CD8-positive, alpha-beta memory T cell (primary cell): ENCODE measurements at regions not wholly inside any gene's neighbourhood (a gene's known extent, or its start where the extent isn't known, plus 50 kb on each side); places are given as distances from the start of the nearest gene placed in this dataset.

Source experiments
- CTCF ChIA-PET: fragments of 350-600 bp; sonication (Branson Sonifier 250); formaldehyde crosslinking; loops from one replicate; lab custom pipeline; 2021; ENCODE audit warnings: antibody characterized with exemption; lab: Charles Lee
- POLR2A ChIA-PET: fragments of 350-600 bp; sonication (Branson Sonifier 250); formaldehyde crosslinking; loops from one replicate; lab custom pipeline; 2021; ENCODE audit warnings: antibody characterized with exemption; lab: Charles Lee
- DNase-seq, 5 donors: peaks; one replicate each; pipeline versions ENCODE4 v3.0.0 to v3.0.0-alpha.2; 2020 to 2022; ENCODE audit warnings: mixed read lengths in 1 of 5
- H3K27ac ChIP-seq: one replicate; pipeline ENCODE4 v1.7.0; 2013; ENCODE audit warnings: low read depth, mild to moderate bottlenecking, low read length, moderate library complexity
- H3K27me3 ChIP-seq: 2 replicates; pipeline ENCODE4 v1.7.0; 2013; ENCODE audit warnings: low read length, mild to moderate bottlenecking; ENCODE audit not compliant: insufficient read depth, poor library complexity, severe bottlenecking
- H3K36me3 ChIP-seq: 2 replicates; pipeline ENCODE4 v1.7.0; 2013; ENCODE audit warnings: mild to moderate bottlenecking, low read length, moderate library complexity; ENCODE audit not compliant: insufficient read depth
- H3K4me1 ChIP-seq: 2 replicates; pipeline ENCODE4 v1.7.0; 2013; ENCODE audit warnings: mild to moderate bottlenecking, low read length, moderate library complexity; ENCODE audit not compliant: insufficient read depth
- H3K4me3 ChIP-seq: 2 replicates; pipeline ENCODE4 v1.7.0; 2013; ENCODE audit warnings: mild to moderate bottlenecking, low read length
- H3K9me3 ChIP-seq: 2 replicates; pipeline ENCODE4 v1.7.0; 2013; ENCODE audit warnings: mild to moderate bottlenecking, low read length
- H3K27ac Mint-ChIP-seq, 8 donors: one replicate each; pipeline ENCODE4 v1.8.0; 2020 to 2021; ENCODE audit warnings: mixed read lengths in 8 of 8, mild to moderate bottlenecking in 6 of 8, inconsistent platforms in 3 of 8, moderate library complexity in 3 of 8
- H3K27me3 Mint-ChIP-seq, 2 donors: one replicate each; pipeline ENCODE4 v1.8.0; 2020 to 2021; ENCODE audit warnings: mixed read lengths in 2 of 2, mild to moderate bottlenecking in 1 of 2, moderate library complexity in 1 of 2
- H3K36me3 Mint-ChIP-seq, 3 donors: one replicate each; pipeline ENCODE4 v1.8.0; 2020 to 2021; ENCODE audit warnings: mixed read lengths in 3 of 3, inconsistent platforms in 1 of 3, mild to moderate bottlenecking in 1 of 3
- H3K4me1 Mint-ChIP-seq, 3 donors: one replicate each; pipeline ENCODE4 v1.8.0; 2020 to 2021; ENCODE audit warnings: mixed read lengths in 3 of 3, inconsistent platforms in 1 of 3, mild to moderate bottlenecking in 1 of 3
- H3K4me3 Mint-ChIP-seq, 7 donors: one replicate each; pipeline ENCODE4 v1.8.0; 2020 to 2021; ENCODE audit warnings: mixed read lengths in 7 of 7, mild to moderate bottlenecking in 6 of 7, moderate library complexity in 4 of 7, inconsistent platforms in 2 of 7
- H3K9me3 Mint-ChIP-seq, 5 donors: one replicate each; pipeline ENCODE4 v1.8.0; 2020 to 2022; ENCODE audit warnings: mixed read lengths in 5 of 5, mild to moderate bottlenecking in 3 of 5, moderate library complexity in 2 of 5, inconsistent platforms in 1 of 5

DNA sequence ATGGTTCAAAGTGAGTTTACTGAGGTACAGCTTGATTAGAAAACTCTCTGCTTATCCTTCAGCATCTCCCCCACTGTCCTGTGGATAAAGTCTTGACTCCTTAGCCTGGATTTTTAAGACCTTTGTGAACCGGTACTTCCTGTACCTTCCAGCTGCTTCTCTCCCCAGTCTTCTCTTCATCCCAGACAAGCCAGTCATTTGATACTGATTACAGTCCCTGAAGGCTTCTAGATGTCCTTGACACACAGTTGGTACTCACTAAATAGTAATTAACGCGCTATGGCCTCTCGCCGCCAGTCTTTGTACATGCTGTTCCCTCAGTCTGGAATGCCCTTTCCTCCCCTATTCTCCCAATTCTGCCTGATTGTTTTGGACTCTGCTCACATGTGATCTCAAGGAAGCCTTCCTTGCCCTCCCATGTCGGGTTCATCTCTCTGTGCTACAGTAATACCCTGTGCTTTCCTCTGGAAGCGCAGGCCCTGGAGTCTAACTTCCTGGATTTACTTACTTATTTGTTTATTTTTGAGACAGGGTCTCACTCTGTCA, 50.6 kb upstream of the PTGR2 start:
- no peaks in the 10 kb centered on the region for H3K9me3 Mint-ChIP-seq
- ChIA-PET CTCF (interaction anchor here (1.0 to 1.2 kb wide), 4 partner anchors 12 to 76 kb away, joined by 3 to 5 read pairs (median 3); no protein-coding TSS in a partner anchor), POLR2A (no interaction called here)
- no peak overlapping the region for H3K4me3 ChIP-seq
- H3K27ac Mint-ChIP-seq = peak overlapping the region in 2 of 8 donors; percentile 11 to 90
- H3K4me1 Mint-ChIP-seq = no peaks in the 10 kb centered on the region
- DNase-seq = no peak
- H3K4me1 ChIP-seq = no peaks in the 10 kb centered on the region
- H3K27ac ChIP-seq = no peak overlapping the region
- H3K36me3 Mint-ChIP-seq = peaks cover 0 to 6% (median 5%) of the 10 kb centered on the region in 3 donors
- H3K36me3 ChIP-seq = no peaks in the 10 kb centered on the region
- H3K27me3 ChIP-seq = no peaks in the 10 kb centered on the region
- no peak overlapping the region for H3K4me3 Mint-ChIP-seq
- no peaks in the 10 kb centered on the region for H3K9me3 ChIP-seq
- H3K27me3 Mint-ChIP-seq = no peaks in the 10 kb centered on the region

GRCh38 chr14:73797543-73798265, 53.9 kb upstream of the PTGR2 start:
- no peaks in the 10 kb centered on the region for H3K27me3 Mint-ChIP-seq
- Histone ChIP-seq H3K9me3 (no peaks in the 10 kb centered on the region), H3K36me3 (no peaks in the 10 kb centered on the region), H3K4me3 (no peak overlapping the region), H3K27me3 (no peaks in the 10 kb centered on the region), H3K27ac (no peak overlapping the region), H3K4me1 (no peaks in the 10 kb centered on the region)
- no peaks in the 10 kb centered on the region for H3K4me1 Mint-ChIP-seq
- no peaks in the 10 kb centered on the region for H3K9me3 Mint-ChIP-seq
- no peak overlapping the region for H3K4me3 Mint-ChIP-seq
- H3K27ac Mint-ChIP-seq = no peak overlapping the region
- POLR2A ChIA-PET = interaction anchor here (0.6 to 0.9 kb wide), 2 partner anchors 45 to 1166 kb away, joined by 3 read pairs; no protein-coding TSS in a partner anchor
- H3K36me3 Mint-ChIP-seq = peaks cover 0 to 7% (median 5%) of the 10 kb centered on the region in 3 donors
- CTCF ChIA-PET = interaction anchor here (0.9 to 2.5 kb wide), 7 partner anchors 11 to 69 kb away, joined by 3 to 7 read pairs (median 4); a partner anchor contains a TSS
- no peak for DNase-seq

GRCh38 chr14:73796893-73797542, 54.6 kb upstream of the PTGR2 start:
- Histone ChIP-seq H3K4me1 (no peaks in the 10 kb centered on the region), H3K27me3 (no peaks in the 10 kb centered on the region), H3K9me3 (no peaks in the 10 kb centered on the region), H3K36me3 (no peaks in the 10 kb centered on the region), H3K4me3 (no peak overlapping the region), H3K27ac (no peak overlapping the region)
- ChIA-PET POLR2A (interaction anchor here (0.6 to 0.9 kb wide), 2 partner anchors 44 to 1166 kb away, joined by 3 read pairs; no protein-coding TSS in a partner anchor), CTCF (interaction anchor here (0.9 to 2.5 kb wide), 7 partner anchors 10 to 68 kb away, joined by 3 to 7 read pairs (median 4); a partner anchor contains a TSS)
- Mint-ChIP-seq H3K4me3 (no peak overlapping the region), H3K4me1 (no peaks in the 10 kb centered on the region), H3K27me3 (no peaks in the 10 kb centered on the region), H3K27ac (no peak overlapping the region), H3K9me3 (no peaks in the 10 kb centered on the region), H3K36me3 (peaks cover 0 to 4% (median 1%) of the 10 kb centered on the region in 3 donors)
- DNase-seq = no peak

DNA sequence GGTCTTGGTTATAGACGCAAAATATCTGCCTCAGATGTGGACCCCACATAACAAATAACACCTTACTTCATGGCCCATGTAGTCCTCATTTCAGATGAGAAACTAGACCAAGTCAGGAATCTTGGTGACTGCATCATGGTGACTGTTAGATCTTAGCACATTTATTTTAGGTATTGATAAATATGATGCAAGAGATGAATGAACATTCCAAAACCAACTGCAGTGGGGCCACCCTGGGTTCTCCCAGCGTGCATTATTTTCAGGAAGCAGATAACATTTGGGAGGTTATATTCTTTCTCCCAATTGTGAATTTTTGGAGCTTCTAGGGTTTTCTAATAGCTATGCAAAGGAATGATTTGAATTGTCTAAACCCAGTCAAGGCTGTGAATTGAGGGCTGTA, 55.2 kb upstream of the PTGR2 start:
- H3K27me3 Mint-ChIP-seq = no peaks in the 10 kb centered on the region
- Histone ChIP-seq H3K36me3 (no peaks in the 10 kb centered on the region), H3K9me3 (no peaks in the 10 kb centered on the region), H3K27me3 (no peaks in the 10 kb centered on the region), H3K4me1 (no peaks in the 10 kb centered on the region), H3K4me3 (no peak overlapping the region), H3K27ac (no peak overlapping the region)
- no peak overlapping the region for H3K4me3 Mint-ChIP-seq
- peaks cover 0 to 2% (median 1%) of the 10 kb centered on the region in 3 donors for H3K36me3 Mint-ChIP-seq
- ChIA-PET CTCF (interaction anchor here (1.1 to 2.5 kb wide), 5 partner anchors 9 to 68 kb away, joined by 4 to 7 read pairs (median 6); a partner anchor contains a TSS), POLR2A (interaction anchor here (0.9 kb wide), 1 partner anchor 43 kb away, joined by 3 read pairs; no protein-coding TSS in a partner anchor)
- H3K27ac Mint-ChIP-seq = no peak overlapping the region
- H3K4me1 Mint-ChIP-seq = no peaks in the 10 kb centered on the region
- no peaks in the 10 kb centered on the region for H3K9me3 Mint-ChIP-seq
- DNase-seq = no peak

GRCh38 chr14:73795974-73796373, 55.7 kb upstream of the PTGR2 start:
- CTCF ChIA-PET = interaction anchor here (1.1 to 2.5 kb wide), 2 partner anchors 30 to 36 kb away, joined by 4 to 7 read pairs; a partner anchor contains a TSS
- no peak overlapping the region for H3K27ac ChIP-seq
- H3K9me3 ChIP-seq = no peaks in the 10 kb centered on the region
- H3K4me3 ChIP-seq = no peak overlapping the region
- H3K36me3 ChIP-seq = no peaks in the 10 kb centered on the region
- no peaks in the 10 kb centered on the region for H3K9me3 Mint-ChIP-seq
- POLR2A ChIA-PET = interaction anchor here (0.7 kb wide), 1 partner anchor 36 kb away, joined by 3 read pairs; a partner anchor contains a TSS
- H3K27me3 ChIP-seq = no peaks in the 10 kb centered on the region
- no peaks in the 10 kb centered on the region for H3K4me1 ChIP-seq
- H3K4me3 Mint-ChIP-seq = no peak overlapping the region
- peaks cover 0 to 2% (median 1%) of the 10 kb centered on the region in 3 donors for H3K36me3 Mint-ChIP-seq
- H3K27ac Mint-ChIP-seq = no peak overlapping the region
- H3K27me3 Mint-ChIP-seq = no peaks in the 10 kb centered on the region
- no peaks in the 10 kb centered on the region for H3K4me1 Mint-ChIP-seq
- DNase-seq = no peak

DNA sequence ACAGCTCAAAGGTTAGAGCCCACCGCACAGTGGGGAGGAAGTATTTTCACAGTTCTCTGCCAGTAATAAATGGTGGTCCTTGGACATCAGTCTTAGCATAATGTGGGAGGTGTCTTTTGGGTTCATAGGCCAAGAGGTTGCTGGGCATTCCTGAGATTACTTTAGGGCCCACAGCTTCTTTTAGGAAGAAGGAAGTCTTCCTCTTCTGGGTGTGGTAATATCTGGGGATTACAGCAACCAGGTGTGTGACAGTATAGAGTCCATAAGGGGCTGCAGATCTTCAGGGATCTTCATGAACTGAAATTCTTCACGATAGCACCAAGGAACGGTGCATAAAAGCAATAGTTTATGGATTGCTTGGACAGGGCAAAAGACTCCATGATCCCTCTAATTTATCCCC, 56.2 kb upstream of the PTGR2 start:
- CTCF ChIA-PET = interaction anchor here (1.6 kb wide), 1 partner anchor 54 kb away, joined by 5 read pairs; no protein-coding TSS in a partner anchor

GRCh38 chr14:73794146-73794545, 57.5 kb upstream of the PTGR2 start:
- CTCF ChIA-PET = interaction anchor here (1.6 kb wide), 1 partner anchor 53 kb away, joined by 5 read pairs; no protein-coding TSS in a partner anchor
- no peaks in the 10 kb centered on the region for H3K9me3 Mint-ChIP-seq

More for the DNA sequence above, 56.2 kb upstream of the PTGR2 start:
- Mint-ChIP-seq H3K9me3 (no peaks in the 10 kb centered on the region), H3K27me3 (no peaks in the 10 kb centered on the region), H3K36me3 (peaks cover 0 to 2% (median 1%) of the 10 kb centered on the region in 3 donors), H3K4me1 (no peaks in the 10 kb centered on the region), H3K4me3 (no peak overlapping the region), H3K27ac (no peak overlapping the region)
- Histone ChIP-seq H3K4me3 (no peak overlapping the region), H3K27me3 (no peaks in the 10 kb centered on the region), H3K27ac (no peak overlapping the region), H3K4me1 (no peaks in the 10 kb centered on the region), H3K36me3 (no peaks in the 10 kb centered on the region), H3K9me3 (no peaks in the 10 kb centered on the region)
- POLR2A ChIA-PET = interaction anchor here (0.7 kb wide), 1 partner anchor 35 kb away, joined by 3 read pairs; a partner anchor contains a TSS
- DNase-seq = no peak

More at GRCh38 chr14:73794146-73794545, 57.5 kb upstream of the PTGR2 start:
- Mint-ChIP-seq H3K4me3 (no peak overlapping the region), H3K4me1 (peaks cover 3 to 8% (median 8%) of the 10 kb centered on the region in 3 donors), H3K27me3 (no peaks in the 10 kb centered on the region), H3K27ac (peak overlapping the region in 1 of 8 donors; percentile 4), H3K36me3 (peaks cover 0 to 2% (median 1%) of the 10 kb centered on the region in 3 donors)
- Histone ChIP-seq H3K4me1 (peaks cover 7% of the 10 kb centered on the region), H3K27ac (no peak overlapping the region), H3K27me3 (no peaks in the 10 kb centered on the region), H3K36me3 (no peaks in the 10 kb centered on the region), H3K9me3 (no peaks in the 10 kb centered on the region), H3K4me3 (no peak overlapping the region)
- no peak for DNase-seq
- POLR2A ChIA-PET = no interaction called here
